ENCODE measurements at regions not wholly inside any gene's neighbourhood (a gene's known extent, or its start where the extent isn't known, plus 50 kb on each side); places are given as distances from the start of the nearest gene placed in this dataset.

DNA sequence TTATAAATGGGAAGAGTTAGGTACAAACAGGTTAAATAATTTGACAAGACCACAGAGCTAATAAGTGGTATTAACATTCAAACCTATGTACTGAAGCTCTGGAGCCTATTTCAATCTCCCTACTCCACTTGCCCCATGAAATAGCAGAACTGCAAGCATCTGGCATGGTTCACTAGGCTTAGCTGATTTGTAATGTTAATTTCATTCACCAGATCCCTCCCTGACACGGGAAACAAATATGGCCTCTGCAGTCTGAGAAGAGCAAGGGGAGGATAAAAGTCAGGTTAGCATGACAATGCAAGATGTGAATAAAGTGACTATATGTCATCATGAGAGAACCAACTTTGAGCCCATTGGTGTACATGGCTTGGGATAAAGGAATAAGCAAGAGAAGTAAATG, 428.8 kb downstream of the BRINP1 start:
- DNase-seq (ENCODE audit: low read depth) = peak; percentile 35

DNA sequence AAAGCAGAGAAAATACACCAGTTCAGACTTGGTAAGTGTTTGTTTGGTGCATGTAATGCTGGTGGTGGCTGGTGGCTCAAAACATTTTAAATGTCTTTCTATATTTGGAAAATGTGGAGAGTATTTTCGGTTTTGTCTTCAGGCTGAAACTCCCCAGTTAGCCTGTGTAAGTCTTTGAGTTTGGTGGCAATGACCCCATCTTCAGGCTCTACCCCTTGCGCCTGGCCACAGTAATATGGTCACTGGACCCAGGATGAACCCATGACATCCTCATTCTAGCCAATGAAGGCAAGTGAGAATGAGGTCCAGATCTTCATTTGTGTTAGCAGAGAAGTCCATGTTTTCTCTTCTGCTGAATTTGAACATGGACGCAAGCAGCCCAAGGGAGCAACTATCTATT, 422.6 kb downstream of the BRINP1 start:
- no peak for DNase-seq (ENCODE audit: low read depth)

DNA sequence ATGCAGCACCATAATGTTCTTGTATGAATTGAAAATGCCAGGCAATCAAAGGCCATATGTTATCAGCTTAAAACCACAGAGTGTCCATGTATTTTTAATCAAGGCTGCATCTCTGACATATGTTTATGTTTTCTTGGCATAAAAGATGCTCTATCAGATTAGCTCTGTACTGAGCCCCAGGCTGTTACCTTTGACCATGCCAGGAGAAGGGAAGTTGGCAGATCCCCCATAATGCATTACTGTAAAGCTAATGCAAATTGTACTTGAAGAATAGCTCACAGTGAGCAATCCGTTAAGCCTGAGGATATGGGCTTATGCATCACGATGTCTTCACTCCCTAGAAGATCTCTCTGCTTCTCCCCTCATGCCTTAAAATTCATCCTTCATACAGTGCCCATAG, 414.4 kb downstream of the BRINP1 start:
- no peak for DNase-seq (ENCODE audit: low read depth)

DNA sequence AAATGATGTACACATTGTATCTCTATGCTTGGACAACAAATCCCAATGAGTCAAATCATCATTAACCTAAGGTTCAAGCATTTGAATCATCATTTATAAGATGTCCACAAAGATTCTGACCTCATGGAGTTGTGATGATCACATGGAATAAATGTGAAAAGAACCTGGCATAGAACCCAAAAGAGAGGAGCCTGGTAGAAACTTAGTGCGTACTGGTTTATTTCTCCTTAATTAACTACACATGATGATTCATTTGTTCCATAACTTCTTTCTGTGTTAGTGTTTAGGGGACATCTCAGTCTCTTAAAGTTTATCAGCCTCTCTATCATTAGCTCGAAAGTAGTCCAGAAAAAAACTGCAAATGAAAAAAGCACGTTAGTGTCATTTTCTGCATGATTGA, 411.6 kb downstream of the BRINP1 start:
- DNase-seq (ENCODE audit: low read depth) = no peak

DNA sequence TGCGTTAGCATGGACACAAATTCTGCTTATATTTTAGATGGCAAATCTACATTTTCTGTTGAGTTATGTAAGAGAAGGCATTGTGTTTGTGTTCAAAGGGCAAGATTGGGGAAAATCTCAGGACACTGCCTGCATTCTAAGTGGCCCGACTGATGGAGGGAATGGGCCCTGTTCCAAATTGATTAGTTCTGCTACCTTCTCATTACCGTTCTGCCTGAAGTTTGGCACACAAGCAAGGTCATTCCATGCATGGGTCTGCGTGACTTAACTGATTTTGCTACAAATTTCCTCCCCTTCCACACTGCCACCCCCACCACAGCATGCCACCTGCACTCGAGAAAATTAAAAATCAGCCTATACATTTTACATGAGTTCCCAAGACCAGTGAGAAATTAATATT, 409.9 kb downstream of the BRINP1 start:
- DNase-seq (ENCODE audit: low read depth) = no peak

DNA sequence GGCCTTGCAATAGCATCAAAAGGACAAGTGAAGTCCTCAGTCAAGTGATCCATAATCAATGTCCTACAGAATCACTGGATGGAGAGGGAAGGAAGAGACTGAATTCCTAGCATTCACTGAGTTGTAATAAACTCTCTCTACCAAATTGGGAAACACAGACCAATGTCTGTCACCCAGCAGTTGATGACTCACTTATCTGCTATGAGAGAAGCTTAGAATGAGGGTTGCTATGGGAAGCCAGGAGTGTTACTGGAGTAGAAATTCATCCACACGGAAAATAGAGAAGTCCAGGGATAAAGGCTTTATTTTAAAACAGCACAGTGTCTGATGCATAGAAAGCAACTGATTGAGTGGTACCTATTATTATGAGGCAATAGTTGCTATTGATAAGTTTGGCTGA, 407.4 kb downstream of the BRINP1 start:
- peak; percentile 97 for DNase-seq (ENCODE audit: low read depth)

DNA sequence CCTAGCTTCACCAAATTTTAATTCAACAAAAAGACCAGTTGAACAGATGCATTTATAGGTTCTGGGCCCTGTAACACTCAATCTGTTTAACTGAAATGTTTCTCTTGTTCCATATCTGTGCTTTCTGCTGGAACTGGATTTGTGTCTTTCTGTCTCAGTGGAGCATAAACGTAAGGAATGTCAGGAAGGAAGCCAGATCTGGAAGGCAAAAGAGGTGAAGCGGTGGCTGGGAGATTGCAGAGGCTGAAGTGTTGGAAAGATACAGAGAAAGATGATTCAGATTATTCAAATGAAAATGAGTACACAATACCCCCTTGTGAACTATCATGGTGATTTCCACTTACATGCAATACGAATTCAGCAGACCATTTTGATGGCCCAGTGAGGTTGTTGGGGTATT, 406.8 kb downstream of the BRINP1 start:
- peak; percentile 87 for DNase-seq (ENCODE audit: low read depth)

DNA sequence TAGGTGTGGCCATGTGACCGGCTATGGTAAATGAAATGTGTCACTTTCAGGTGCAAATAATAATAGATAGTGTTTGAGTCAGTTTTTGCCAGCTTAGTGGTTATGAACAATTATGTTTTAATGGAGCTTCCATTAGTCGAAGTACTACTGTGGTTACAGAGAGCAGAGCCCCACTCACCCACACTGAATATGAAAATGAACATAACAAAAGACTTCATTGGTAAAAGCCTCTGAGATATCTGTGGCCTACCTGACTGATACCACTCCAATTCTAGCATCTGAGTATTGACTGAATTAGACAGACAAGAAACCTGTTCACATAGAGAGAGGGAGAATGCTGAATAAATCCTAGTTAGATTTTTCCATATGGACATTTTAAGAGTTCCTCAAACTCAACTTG, 405.6 kb downstream of the BRINP1 start:
- DNase-seq (ENCODE audit: low read depth) = no peak

DNA sequence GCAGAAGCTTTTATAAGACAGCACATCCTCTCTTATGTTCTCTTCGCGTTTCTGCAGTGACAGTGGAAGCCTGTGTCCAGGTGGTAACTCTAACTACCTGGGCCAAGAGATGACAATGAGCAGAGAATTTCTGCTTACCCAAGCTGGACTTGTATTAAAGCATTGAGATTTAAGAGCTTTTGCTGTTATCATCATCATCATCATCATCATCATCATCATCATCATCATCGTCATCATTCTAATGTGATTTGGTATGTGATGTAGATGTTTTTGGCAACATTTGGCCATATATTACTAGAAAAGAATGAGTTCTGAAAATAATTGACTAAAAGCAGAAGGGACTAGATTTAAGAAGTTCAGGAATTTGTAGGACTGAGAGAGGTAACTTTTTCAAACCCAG, 401.3 kb downstream of the BRINP1 start:
- no peak for DNase-seq (ENCODE audit: low read depth)

DNA sequence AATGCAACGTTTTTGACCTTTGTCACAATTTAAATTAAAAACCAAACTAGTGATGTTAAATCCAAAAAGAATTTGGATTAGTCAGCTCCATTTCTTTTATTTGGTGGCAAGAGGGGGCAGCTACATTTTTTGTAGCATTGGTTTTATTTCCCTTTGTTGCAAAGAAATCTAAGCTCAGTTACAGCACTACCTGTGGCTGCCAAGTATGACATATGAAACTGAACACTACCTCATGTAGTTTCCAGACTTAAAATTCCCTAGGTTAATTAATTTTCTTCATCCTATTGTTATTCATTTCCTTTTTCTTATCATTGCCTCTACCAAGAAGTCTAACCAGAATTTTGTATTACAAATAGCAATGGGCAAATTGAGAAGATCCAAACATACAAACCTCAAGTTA, 393.5 kb downstream of the BRINP1 start:
- DNase-seq (ENCODE audit: low read depth) = no peak

DNA sequence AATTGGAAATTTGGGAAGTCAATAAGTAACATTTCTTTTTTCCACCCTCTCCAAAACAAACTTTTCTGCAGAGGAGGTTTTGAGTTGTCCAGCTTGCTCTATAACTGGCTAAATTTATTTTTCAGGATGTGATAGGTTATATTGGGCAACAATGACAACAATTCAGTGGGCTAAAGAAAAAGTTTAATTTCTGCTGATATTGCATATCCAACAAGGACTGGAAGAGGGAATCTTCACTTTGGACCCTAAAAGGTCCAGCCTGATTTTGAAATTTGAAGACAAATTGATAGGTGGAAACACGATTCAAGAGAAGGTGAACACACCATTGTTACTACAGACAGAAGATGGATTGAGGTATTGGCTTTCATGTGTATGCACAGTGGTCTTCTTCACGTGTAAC, 393.1 kb downstream of the BRINP1 start:
- no peak for DNase-seq (ENCODE audit: low read depth)

DNA sequence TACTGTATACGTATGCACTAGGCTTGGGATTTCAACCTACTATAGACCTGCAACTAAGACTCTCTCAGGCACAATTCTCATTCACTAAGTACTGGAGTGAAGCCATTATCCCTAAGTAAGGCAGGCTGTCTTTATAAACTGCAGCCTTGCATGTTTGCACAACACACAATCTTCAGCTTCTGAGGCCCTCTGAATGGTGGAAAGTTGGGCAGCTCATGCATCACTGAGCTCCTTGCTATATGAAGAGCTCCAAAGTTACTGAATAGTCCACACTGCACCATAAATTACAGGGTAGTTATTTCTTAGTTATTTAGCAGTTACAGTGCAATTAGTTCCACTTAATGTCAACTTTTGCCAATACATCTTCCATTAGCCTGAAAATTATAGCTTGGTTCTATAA, 384.6 kb downstream of the BRINP1 start:
- no peak for DNase-seq (ENCODE audit: low read depth)

DNA sequence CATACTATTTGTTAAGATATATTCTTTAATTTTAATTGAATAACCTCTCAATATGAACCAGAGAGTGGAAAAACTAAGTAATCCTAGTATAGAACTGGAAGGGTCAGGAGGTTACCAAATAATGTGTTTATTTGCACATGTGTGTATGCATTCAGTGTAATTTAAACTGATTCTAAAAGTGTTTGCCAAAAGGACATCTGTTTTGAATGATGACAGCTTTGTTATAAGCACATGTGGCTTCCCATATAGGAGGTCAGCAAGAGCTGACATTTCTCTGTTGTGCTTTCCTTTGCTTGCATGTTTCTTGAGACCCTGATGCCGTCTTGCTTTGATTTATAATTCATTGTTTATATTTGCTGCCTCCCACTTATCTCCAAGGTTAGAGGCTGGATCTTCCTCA, 383.4 kb downstream of the BRINP1 start:
- no peak for DNase-seq (ENCODE audit: low read depth)

DNA sequence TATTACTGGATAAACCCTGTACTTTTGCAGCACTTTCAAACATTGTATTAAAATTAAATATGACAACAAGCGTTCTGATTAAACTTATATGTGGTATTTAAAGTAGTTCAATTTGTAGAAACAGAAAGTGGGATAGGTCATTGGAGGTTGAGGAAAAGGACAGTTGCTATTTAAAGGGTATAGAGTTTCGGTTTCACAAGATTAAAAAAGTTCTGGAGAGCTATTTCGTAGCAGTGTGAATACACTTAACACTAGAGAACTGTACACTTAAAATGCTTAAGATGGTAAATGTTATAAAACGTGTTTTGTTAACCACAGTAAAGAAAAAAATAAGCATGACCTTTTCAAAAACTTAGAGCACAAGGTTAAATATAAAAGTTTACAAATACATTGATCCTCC, 382.1 kb downstream of the BRINP1 start:
- no peak for DNase-seq (ENCODE audit: low read depth)

DNA sequence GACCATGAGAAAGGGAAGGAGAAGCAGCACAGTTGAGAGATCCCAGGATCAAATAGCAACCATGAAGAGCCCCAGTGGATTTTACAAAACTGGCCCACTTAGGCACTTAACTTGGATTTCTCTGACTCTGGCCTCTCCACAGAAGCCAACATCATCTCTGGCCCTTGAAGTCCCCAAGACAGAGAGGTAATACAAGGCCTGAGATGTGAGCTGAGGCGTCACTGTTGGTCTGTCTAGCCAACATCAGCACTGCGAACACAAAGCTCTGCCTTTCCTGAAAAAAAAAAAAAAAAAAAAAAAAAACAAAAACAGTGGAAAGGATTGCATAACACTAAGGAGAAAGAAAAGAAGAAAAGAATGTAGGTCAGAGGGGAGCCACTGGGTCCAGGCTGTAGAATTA, 378.3 kb downstream of the BRINP1 start:
- no peak for DNase-seq (ENCODE audit: low read depth)

DNA sequence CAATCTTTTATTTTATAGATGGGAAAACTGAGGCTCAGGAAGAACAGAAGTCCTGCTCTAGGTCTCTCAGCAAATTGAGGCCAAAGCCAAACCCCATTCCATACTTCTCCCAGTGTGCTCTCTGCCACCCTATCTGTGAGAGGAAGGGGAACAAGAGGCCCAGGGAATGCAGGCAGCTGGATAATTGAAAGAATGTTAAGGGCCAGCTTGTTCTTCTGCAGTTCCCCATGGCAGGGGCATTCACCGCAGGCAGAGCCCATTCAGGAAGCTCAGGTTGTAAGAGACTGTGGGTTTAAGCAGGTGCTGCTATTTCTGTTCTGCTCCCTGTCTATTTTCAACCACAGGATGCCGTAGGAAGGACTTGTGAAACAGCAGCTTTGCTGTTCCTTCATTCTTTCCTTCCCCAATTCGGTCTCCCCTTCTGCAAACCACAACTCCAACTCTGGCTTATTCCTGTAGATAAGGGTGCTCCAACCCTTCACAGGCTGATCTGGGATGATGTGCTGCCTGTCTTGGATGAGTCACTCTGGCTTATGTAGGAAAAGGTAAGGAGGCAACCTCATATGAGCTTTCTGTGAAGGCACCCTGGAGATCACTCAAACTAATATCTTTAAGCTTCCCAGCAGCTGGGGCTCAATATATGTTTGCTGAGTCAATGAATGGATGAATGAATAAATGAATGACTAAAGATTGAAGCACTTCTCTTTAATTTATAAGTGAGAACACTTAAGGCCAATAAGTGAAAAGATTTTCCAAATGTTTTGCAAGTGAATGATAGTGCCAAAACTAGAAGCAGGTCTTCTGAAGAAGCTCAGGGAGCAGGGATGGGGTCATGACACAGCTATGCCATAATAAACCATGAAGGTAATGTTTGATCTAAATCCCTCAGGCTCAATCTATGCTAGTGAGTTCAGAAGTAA, 377.6 kb downstream of the BRINP1 start:
- peak; percentile 34 for DNase-seq (ENCODE audit: low read depth)

DNA sequence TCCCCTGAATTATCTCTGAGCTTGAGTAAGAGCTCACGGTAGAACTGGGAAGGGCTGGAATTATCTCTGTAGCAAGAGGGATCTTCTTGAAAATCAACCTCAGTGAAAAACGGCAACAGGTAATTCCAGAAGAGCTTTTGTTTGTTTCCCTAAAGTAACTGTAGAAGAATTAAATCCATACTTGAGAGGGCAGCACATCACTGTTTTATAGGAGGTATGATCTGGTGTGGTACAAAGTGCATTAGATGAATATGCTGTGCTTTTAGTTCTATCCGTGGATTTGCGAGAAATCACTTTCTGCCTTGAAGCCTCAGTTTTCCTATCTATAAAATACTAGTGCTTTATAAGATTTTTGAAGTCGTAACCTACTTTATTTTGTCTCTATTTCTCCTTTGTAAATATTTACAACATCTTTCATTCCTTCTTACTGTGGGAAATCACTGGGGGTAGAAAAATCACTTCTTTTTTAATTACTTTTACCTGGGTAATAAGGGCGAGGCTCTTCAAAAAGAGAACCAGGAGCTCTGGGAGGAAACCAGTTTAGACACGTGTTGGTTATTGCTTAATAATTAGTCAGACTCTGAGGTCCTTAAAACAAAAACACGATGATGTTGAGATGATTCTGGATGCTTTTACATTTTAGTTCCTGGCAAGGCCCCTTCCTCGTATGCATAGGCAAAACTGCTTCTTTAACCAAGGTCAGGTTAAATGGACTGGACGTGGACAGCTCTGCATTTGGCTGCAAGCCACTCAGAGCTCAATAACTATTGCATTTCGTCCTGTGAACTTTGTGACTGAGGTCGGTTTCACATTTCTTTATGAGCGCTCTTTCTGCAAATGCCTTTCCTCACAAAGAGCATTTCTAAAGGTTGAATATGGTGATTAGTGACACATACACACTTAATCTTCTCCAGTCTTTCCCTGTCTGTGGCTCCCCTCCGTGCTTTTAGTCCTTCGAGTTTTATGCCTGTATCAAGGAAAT, 376.1 kb downstream of the BRINP1 start:
- peak; percentile 74 for DNase-seq (ENCODE audit: low read depth)

DNA sequence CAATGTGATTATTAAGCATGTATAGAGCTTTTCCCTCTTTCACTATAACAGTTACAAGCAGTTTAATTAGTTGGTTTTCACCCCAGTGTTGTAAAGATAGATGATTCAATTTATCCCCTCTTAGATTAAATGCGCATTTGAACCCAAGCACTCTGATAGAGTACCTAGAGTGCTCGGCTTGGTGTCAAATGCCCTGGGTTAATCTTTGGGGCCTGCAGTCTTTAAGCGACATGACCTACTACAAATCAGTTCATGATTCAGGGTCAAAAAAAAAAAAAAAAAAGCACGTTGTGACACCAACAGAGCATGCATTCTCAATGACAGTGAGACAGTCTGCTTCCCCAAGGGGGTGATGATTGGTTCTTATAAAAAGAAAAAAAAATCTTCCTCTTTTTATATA, 375.3 kb downstream of the BRINP1 start:
- no peak for DNase-seq (ENCODE audit: low read depth)

DNA sequence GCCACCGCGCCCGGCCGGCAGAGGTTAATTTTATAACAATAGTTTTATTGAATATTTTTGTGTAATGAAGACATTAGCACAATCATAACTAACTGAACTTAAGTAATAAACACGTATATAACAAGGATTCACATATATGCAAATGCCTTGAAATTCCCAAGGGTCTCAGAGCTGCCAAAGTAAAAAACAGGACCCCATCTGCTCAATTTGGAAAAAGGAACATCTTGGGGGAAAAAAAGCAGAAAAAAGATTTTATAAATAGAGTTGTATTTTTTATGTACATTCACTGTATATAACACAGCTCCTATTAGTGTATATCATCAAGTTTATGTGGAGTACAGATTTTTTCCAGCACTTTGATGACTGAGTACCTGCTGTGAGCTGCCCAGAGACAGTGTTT, 366.7 kb downstream of the BRINP1 start:
- no peak for DNase-seq (ENCODE audit: low read depth)

DNA sequence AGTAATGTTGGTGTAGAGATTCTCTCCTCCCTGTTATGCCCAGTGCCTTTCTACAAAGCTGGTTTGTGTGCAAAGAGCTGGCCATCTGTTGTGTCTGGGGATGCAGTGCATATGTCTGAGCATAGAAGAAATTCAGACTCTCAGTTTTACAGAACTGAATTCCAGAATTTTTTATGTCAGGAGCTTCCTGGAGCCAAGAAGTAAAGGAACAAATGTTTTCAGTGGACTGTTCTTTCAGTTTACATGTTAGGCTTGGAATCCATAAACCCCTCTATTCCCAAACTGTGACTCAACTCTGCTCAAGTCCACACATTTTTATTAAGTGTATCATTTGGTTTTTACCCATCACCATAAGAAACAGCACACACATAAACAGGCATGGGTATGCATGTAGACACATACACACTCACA, 366.0 kb downstream of the BRINP1 start:
- DNase-seq (ENCODE audit: low read depth) = peak; percentile 89

DNA sequence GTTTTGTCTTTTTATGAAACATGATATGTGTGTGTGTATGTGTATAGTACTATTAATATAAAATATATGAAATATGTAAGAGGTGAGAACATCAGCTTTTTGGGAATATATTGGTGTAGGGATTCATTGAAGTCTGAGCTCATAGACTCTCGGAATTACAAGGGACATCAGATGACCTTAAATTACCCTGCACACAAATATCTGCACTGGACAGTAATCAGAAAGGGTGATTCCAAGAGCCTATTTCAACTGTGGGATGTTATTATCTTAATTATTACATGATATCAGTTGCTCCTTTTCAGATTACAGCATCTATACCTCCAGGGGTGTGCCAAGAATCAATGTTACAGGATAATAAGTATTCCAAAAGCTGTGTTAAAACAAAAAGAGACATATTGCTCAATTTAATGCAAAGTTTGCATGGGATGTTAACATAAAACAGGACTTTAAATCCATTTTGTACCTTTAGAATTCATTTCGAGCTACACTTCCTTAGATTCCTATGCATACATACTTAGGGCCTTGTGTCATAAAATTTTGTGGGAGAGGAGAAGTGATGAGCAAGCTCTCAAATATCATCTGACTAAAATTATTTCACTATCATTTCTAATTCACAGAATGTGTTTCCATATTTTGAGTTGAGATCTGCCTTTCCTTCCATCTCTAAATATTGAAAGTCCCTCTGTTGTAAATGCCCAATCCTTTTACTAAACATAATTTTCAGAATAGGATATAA, 365.2 kb downstream of the BRINP1 start:
- no peak for DNase-seq (ENCODE audit: low read depth)

DNA sequence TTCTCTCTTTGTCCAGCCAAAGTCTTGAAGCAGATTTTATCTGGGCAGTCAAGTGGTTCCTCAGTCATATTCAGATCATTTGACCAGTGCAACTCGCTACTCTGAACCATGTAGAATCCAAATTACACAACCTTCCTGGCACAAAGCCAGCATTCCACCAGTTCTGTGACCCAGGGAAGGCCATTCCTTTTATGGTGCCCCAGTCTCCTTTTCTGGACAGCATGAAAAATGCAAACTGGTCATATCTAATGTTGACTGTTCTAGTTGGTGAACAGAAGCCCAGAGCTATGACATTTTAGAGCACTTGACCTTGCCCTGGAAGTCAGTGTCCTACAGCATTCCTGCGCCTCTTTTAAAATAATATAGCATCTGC, 364.6 kb downstream of the BRINP1 start:
- DNase-seq (ENCODE audit: low read depth) = peak; percentile 99
